ENCODE measurements at regions not wholly inside any gene's neighbourhood (a gene's known extent, or its start where the extent isn't known, plus 50 kb on each side); places are given as distances from the start of the nearest gene placed in this dataset.

DNA sequence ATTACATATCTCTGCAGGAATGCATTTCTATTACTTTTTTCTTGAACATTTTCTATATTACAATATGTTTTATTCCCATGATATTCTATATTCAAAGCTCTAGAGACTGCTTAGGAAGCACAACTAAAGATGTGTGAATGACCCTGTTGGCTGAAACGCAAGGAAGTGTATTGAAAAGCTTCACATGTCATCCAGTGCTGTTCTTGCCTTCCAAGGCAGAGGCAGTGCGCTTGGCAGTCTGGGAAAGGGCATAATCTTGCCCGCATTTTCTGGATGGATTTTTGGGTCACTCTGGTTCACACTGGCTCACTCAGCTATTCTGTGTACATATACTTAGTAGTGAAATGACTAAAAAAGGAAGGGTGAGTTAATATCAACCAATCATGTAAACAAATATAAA, 262.4 kb downstream of the PTPRC start:
- Histone ChIP-seq H3K36me3 (no peaks in the 10 kb centered on the region), H3K9me3 (no peaks in the 10 kb centered on the region), H3K4me3 (no peak overlapping the region), H3K4me1 (no peaks in the 10 kb centered on the region), H3K27me3 (no peaks in the 10 kb centered on the region), H3K27ac (no peak overlapping the region)
- WGBS, 2 donors, result 85 to 86% methylated on average over 3 of the region's 3 CpGs
- no peak for TF ChIP-seq POLR2A (IDR thresholded peaks at IDR 0.05)
- TF ChIP-seq POLR2AphosphoS5 (IDR thresholded peaks at IDR 0.05), result no peak
- TF ChIP-seq, protein P1, sequence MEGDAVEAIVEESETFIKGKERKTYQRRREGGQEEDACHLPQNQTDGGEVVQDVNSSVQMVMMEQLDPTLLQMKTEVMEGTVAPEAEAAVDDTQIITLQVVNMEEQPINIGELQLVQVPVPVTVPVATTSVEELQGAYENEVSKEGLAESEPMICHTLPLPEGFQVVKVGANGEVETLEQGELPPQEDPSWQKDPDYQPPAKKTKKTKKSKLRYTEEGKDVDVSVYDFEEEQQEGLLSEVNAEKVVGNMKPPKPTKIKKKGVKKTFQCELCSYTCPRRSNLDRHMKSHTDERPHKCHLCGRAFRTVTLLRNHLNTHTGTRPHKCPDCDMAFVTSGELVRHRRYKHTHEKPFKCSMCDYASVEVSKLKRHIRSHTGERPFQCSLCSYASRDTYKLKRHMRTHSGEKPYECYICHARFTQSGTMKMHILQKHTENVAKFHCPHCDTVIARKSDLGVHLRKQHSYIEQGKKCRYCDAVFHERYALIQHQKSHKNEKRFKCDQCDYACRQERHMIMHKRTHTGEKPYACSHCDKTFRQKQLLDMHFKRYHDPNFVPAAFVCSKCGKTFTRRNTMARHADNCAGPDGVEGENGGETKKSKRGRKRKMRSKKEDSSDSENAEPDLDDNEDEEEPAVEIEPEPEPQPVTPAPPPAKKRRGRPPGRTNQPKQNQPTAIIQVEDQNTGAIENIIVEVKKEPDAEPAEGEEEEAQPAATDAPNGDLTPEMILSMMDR (IDR thresholded peaks at IDR 0.05), result no peak
- no peak for DNase-seq
- intact Hi-C loops (cut with DNase I), result no loop called here

DNA sequence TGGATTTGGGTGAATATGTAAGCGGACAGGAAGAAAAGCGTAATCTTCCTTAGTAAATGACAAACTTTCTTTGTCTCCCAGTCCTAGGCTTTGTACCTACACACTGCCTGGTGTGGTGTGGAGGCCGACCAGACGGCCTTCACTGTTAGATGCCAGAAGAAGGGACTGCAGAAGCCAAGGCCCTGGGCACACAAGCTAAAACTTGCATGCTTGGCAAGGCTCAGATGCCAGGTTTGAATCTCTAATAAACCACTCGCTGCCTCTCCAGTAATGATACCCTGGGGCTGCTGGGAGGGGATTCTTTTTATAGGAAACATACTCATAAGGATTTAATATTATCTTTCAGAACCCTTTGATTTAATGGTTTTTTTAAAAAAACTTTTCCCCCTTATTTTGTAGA, 263.8 kb downstream of the PTPRC start:
- H3K9me3 ChIP-seq, result no peaks in the 10 kb centered on the region
- H3K36me3 ChIP-seq, result no peaks in the 10 kb centered on the region
- no peak overlapping the region for H3K27ac ChIP-seq
- DNase-seq, result no peak
- no peak overlapping the region for H3K4me3 ChIP-seq
- 92 to 95% methylated on average over 5 of the region's 5 CpGs for WGBS, 2 donors
- intact Hi-C loops (cut with DNase I), result no loop called here
- TF ChIP-seq, protein P1 (IDR thresholded peaks at IDR 0.05), result no peak
- TF ChIP-seq EP300 (IDR thresholded peaks at IDR 0.05) (no peak), POLR2A (IDR thresholded peaks at IDR 0.05) (no peak), POLR2AphosphoS5 (IDR thresholded peaks at IDR 0.05) (no peak)
- no peaks in the 10 kb centered on the region for H3K4me1 ChIP-seq
- no peaks in the 10 kb centered on the region for H3K27me3 ChIP-seq

DNA sequence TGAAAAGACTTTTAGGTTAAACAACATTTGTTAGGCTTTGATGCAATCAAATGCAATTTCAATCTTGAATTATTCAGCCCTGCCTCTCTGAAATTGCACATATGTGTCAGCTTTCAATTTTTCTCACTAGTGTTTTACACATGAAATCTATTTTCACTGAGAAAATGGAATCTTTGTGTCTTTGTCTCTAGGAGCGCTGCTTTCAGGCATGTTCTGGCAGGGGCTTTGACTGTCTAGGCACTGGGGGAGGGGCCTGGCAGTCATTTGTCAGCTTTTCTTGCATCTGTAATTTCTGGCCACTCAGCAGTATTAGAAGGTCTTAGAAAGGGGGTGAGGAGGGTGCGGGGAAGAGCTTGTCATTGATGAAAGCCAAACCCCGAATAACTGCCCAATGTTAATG, 264.4 kb downstream of the PTPRC start:
- intact Hi-C loops (cut with DNase I), result no loop called here
- WGBS, 2 donors, result 84% methylated on average over 3 of the region's 3 CpGs
- H3K27ac ChIP-seq, result no peak overlapping the region

DNA sequence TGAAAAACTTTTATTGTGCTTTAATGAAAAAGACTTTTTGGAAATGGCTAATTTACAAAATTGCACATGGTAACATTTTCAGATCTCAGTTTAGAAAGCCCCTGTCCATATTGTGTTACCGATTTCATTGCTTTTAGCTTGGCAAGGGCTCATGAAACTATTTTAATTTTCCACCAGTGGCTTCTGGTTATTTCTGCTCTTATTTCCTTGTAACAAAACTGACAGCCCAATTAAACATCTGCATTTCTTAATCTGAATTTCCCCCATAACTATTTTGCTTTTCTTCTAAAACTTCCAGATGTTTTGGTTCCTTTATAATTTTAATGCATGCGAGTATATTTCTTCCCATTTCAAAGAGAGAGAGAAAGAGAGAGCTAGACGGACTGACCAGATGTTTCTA, 264.8 kb downstream of the PTPRC start:
- Histone ChIP-seq H3K27me3 (no peaks in the 10 kb centered on the region), H3K27ac (no peak overlapping the region), H3K36me3 (no peaks in the 10 kb centered on the region), H3K4me3 (no peak overlapping the region), H3K4me1 (no peaks in the 10 kb centered on the region), H3K9me3 (no peaks in the 10 kb centered on the region)
- DNase-seq, result no peak
- intact Hi-C loops (cut with DNase I), result no loop called here
- WGBS, 2 donors, result 74 to 85% methylated on average over 3 of the region's 3 CpGs
- no peak for TF ChIP-seq EP300 (IDR thresholded peaks at IDR 0.05)
- TF ChIP-seq POLR2AphosphoS5 (IDR thresholded peaks at IDR 0.05), result no peak
- TF ChIP-seq, protein P1 (IDR thresholded peaks at IDR 0.05), result no peak
- TF ChIP-seq POLR2A (IDR thresholded peaks at IDR 0.05), result no peak

More for the DNA sequence above, 264.4 kb downstream of the PTPRC start:
- Histone ChIP-seq H3K4me1 (no peaks in the 10 kb centered on the region), H3K36me3 (no peaks in the 10 kb centered on the region), H3K27me3 (no peaks in the 10 kb centered on the region), H3K9me3 (no peaks in the 10 kb centered on the region), H3K4me3 (no peak overlapping the region)
- no peak for TF ChIP-seq EP300 (IDR thresholded peaks at IDR 0.05)
- no peak for TF ChIP-seq POLR2AphosphoS5 (IDR thresholded peaks at IDR 0.05)
- TF ChIP-seq, protein P1 (IDR thresholded peaks at IDR 0.05), result no peak
- TF ChIP-seq POLR2A (IDR thresholded peaks at IDR 0.05), result no peak
- DNase-seq, result no peak

- no peaks in the 10 kb centered on the region for H3K36me3 ChIP-seq
- no peaks in the 10 kb centered on the region for H3K27me3 ChIP-seq
- no peak overlapping the region for H3K27ac ChIP-seq
- intact Hi-C loops (cut with DNase I), result no loop called here
- 51 to 53% methylated on average over 2 of the region's 2 CpGs for WGBS, 2 donors
- no peaks in the 10 kb centered on the region for H3K4me1 ChIP-seq
- no peaks in the 10 kb centered on the region for H3K9me3 ChIP-seq
- no peak overlapping the region for H3K4me3 ChIP-seq
- no peak for TF ChIP-seq EP300 (IDR thresholded peaks at IDR 0.05)
- TF ChIP-seq POLR2AphosphoS5 (IDR thresholded peaks at IDR 0.05), result no peak
- TF ChIP-seq POLR2A (IDR thresholded peaks at IDR 0.05), result no peak
- TF ChIP-seq, protein P1 (IDR thresholded peaks at IDR 0.05), result no peak
- DNase-seq, result no peak
These were observed 265.5 kb downstream of the PTPRC start for GRCh38 chr1:198904321-198904720.

Data from sigmoid colon (tissue), 6 donors.